ENCODE measurements at regions not wholly inside any gene's neighbourhood (a gene's known extent, or its start where the extent isn't known, plus 50 kb on each side); places are given as distances from the start of the nearest gene placed in this dataset.

DNA sequence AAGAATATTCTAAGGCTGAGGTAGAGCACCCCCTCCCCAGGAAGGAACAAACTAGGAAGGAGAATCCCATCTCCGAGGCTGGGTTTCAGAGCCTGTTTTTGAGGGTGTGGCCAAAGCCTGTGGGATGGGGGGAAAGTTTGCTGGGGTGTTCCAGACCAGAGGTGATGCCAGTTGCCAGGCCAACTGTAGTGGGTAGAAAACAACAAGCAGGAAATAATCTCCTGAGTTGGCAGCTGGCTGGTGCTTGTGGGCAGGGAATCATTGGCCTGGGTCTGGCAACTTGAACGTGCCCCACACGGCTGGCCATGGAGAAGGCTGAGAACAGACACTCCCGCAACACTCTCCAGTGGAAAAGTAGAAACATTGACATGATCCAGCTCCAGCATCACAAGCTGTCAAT is 385.6 kb downstream of the ETS1 start:
- no peak overlapping the region for H3K27ac Mint-ChIP-seq
- no peak for TF ChIP-seq CTCF (IDR thresholded peaks at IDR 0.05)
- DNase-seq: no peak
- peaks cover 3% of the 10 kb centered on the region; the same call in 1 of the 2 replicates for H3K9me3 Mint-ChIP-seq
- H3K27me3 Mint-ChIP-seq (ENCODE audit: insufficient read depth): no peaks in the 10 kb centered on the region
- H3K4me3 Mint-ChIP-seq: no peak overlapping the region
- peaks cover 13% of the 10 kb centered on the region for H3K4me1 Mint-ChIP-seq (ENCODE audit: low read depth)
- peaks cover 12% of the 10 kb centered on the region for H3K36me3 Mint-ChIP-seq (ENCODE audit: low read depth)

- no peak for DNase-seq
- Mint-ChIP-seq H3K4me1 (ENCODE audit: low read depth) (peaks cover 5% of the 10 kb centered on the region), H3K27ac (no peak overlapping the region), H3K27me3 (ENCODE audit: insufficient read depth) (no peaks in the 10 kb centered on the region), H3K36me3 (ENCODE audit: low read depth) (peaks cover 4% of the 10 kb centered on the region), H3K9me3 (no peaks in the 10 kb centered on the region), H3K4me3 (no peak overlapping the region)
- no peak for TF ChIP-seq CTCF (IDR thresholded peaks at IDR 0.05)
Measured at GRCh38 chr11:128201009-128201408, 386.3 kb downstream of the ETS1 start.

- Mint-ChIP-seq H3K4me1 (ENCODE audit: low read depth) (peaks cover under 1% of the 10 kb centered on the region; the same call in 1 of the 2 replicates), H3K9me3 (no peaks in the 10 kb centered on the region), H3K27ac (no peak overlapping the region), H3K27me3 (ENCODE audit: insufficient read depth) (no peaks in the 10 kb centered on the region), H3K36me3 (ENCODE audit: low read depth) (no peaks in the 10 kb centered on the region), H3K4me3 (no peak overlapping the region)
- no peak for DNase-seq
- TF ChIP-seq CTCF (IDR thresholded peaks at IDR 0.05): no peak
Measured at GRCh38 chr11:128200467-128200866, 386.9 kb downstream of the ETS1 start.

GRCh38 chr11:128198216-128198772 is 389.1 kb downstream of the ETS1 start:
- DNase-seq: no peak
- TF ChIP-seq CTCF (IDR thresholded peaks at IDR 0.05): no peak
- H3K36me3 Mint-ChIP-seq (ENCODE audit: low read depth): no peaks in the 10 kb centered on the region
- H3K27ac Mint-ChIP-seq: no peak overlapping the region
- no peak overlapping the region for H3K4me3 Mint-ChIP-seq
- no peaks in the 10 kb centered on the region for H3K27me3 Mint-ChIP-seq (ENCODE audit: insufficient read depth)
- no peaks in the 10 kb centered on the region for H3K4me1 Mint-ChIP-seq (ENCODE audit: low read depth)
- no peaks in the 10 kb centered on the region for H3K9me3 Mint-ChIP-seq

DNA sequence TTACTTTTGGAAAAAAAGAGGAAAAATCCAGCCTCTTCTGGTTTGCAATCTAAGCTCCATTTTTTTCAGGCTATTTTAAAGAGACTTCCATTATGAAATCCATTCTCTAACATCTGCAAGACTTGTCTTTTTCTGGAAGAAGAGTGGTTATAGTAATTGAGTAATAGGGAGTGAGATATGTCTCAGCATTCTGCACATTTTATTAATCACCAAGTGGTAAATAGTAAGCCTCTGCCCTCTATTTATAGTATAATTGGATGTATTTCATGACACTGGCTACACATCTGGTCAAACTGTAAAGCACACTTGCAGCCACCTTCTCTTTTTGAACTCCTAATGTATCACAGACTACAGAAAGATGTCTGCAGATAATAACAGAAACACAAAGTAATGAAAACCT is 391.1 kb downstream of the ETS1 start:
- no peaks in the 10 kb centered on the region for H3K27me3 Mint-ChIP-seq (ENCODE audit: insufficient read depth)
- no peaks in the 10 kb centered on the region for H3K4me1 Mint-ChIP-seq (ENCODE audit: low read depth)
- DNase-seq: no peak
- no peak overlapping the region for H3K27ac Mint-ChIP-seq
- no peaks in the 10 kb centered on the region for H3K36me3 Mint-ChIP-seq (ENCODE audit: low read depth)
- no peaks in the 10 kb centered on the region for H3K9me3 Mint-ChIP-seq
- TF ChIP-seq CTCF (IDR thresholded peaks at IDR 0.05): no peak
- H3K4me3 Mint-ChIP-seq: no peak overlapping the region

DNA sequence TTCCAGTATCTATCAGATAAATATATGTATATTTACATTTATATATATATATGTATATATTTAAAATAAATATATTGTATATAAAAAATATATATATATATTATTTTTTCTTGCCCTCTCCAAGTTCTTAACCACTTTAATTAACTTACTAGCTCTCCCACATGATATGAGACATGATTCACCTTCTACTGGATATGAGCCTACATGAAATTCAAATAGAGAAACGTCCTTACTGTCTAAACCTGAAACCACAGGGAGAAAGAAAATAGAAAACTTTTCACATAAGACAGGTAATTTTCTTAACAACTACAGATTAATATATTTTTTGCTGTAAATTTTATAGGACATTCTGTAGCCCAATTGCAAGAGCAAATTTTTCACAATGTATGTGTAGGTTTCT is 391.6 kb downstream of the ETS1 start:
- H3K27ac Mint-ChIP-seq: no peak overlapping the region
- no peaks in the 10 kb centered on the region for H3K9me3 Mint-ChIP-seq
- no peaks in the 10 kb centered on the region for H3K36me3 Mint-ChIP-seq (ENCODE audit: low read depth)
- no peaks in the 10 kb centered on the region for H3K4me1 Mint-ChIP-seq (ENCODE audit: low read depth)
- DNase-seq: no peak
- no peak overlapping the region for H3K4me3 Mint-ChIP-seq
- no peak for TF ChIP-seq CTCF (IDR thresholded peaks at IDR 0.05)
- no peaks in the 10 kb centered on the region for H3K27me3 Mint-ChIP-seq (ENCODE audit: insufficient read depth)
